K562 (cell line): ENCODE measurements at regions not wholly inside any gene's neighbourhood (a gene's known extent, or its start where the extent isn't known, plus 50 kb on each side); places are given as distances from the start of the nearest gene placed in this dataset.

Source experiments
- ATAC-seq: fragments of 200-7000 bp; cut with Tn5 transposase; 3 replicates; pipeline ENCODE4 v1.9.1; 2020; ENCODE audit warnings: moderate library complexity
- BruUV-seq: library from RNA; stranded (reverse); fragments of 400-500 nt; replicated peaks from 2 replicates; lab custom pipeline; 2021; lab: Mats Ljungman, UMichigan
- CTCF ChIA-PET: fragments of 300-600 bp; formaldehyde crosslinking; extraction: SDS; loops from one replicate; lab custom pipeline; 2021; ENCODE audit warnings: low intra/inter-chr PET ratio; lab: Yijun Ruan, JAX
- POLR2A ChIA-PET: fragments of 300-600, 350-650 bp; sonication (Branson Sonifier 250); formaldehyde crosslinking; extraction: SDS; loops from one replicate; lab custom pipeline; 2021; ENCODE audit warnings: antibody characterized with exemption, inconsistent platforms; lab: Yijun Ruan, JAX
- DNase-seq, 4 experiments: peaks; one replicate each; pipeline versions ENCODE4 v3.0.0 to v3.0.0-alpha.2; 2011 to 2018; ENCODE audit warnings: low spot score in 3 of 4, mixed read lengths in 3 of 4; ENCODE audit errors: extremely low read depth in 1 of 4
- FAIRE-seq: peaks from 2 replicates; lab custom pipeline; 2011; peaks lifted over from hg19 to GRCh38; lab: Jason Lieb, UNC
- H2AFZ ChIP-seq: 2 replicates; pipeline ENCODE4 v1.6.0; 2011; ENCODE audit warnings: low read depth, low read length, control low read depth, inconsistent platforms
- H3K27ac ChIP-seq: fragments of 200-600 bp; 3 replicates; pipeline ENCODE4 v1.8.0; 2011; ENCODE audit warnings: low read depth, mild to moderate bottlenecking, control low read depth, inconsistent platforms, low read length, moderate library complexity, mixed read lengths; ENCODE audit errors: extremely low read depth
- H3K27me3 ChIP-seq, 2 experiments: fragments of 300-600 bp in 1 of 2; 2 replicates in 1 of 2; 3 replicates in 1 of 2; pipeline versions ENCODE4 v1.6.0 to v1.8.0; 2011; ENCODE audit warnings: inconsistent platforms in 2 of 2, low read length in 2 of 2, mild to moderate bottlenecking in 1 of 2, mixed read lengths in 1 of 2, moderate library complexity in 1 of 2; ENCODE audit not compliant: control insufficient read depth in 2 of 2, insufficient read depth in 2 of 2
- H3K36me3 ChIP-seq: fragments of 300-600 bp; 3 replicates; pipeline ENCODE4 v1.8.0; 2011; ENCODE audit warnings: mild to moderate bottlenecking, low read length, inconsistent platforms; ENCODE audit not compliant: control insufficient read depth, insufficient read depth
- H3K4me1 ChIP-seq, 2 experiments: fragments of 200-600 bp in 1 of 2; replicated peaks in 1 of 2; 2 replicates in 1 of 2; 3 replicates in 1 of 2; pipeline versions ENCODE4 v1.5.1 to v1.8.0; 2011; ENCODE audit warnings: inconsistent platforms in 2 of 2, low read length in 2 of 2, mild to moderate bottlenecking in 1 of 2, mixed read lengths in 1 of 2, moderate library complexity in 1 of 2; ENCODE audit not compliant: control insufficient read depth in 2 of 2, insufficient read depth in 2 of 2
- H3K4me2 ChIP-seq: 2 replicates; pipeline ENCODE4 v1.6.1; 2011; ENCODE audit warnings: low read length, control low read depth, inconsistent platforms, mixed read lengths; ENCODE audit not compliant: insufficient read depth
- H3K4me3 ChIP-seq: fragments of 200-600 bp; sonication (generic), shearing (Covaris generic); 2 replicates; pipeline ENCODE4 v1.5.1; 2016; ENCODE audit warnings: control low read depth, inconsistent platforms
- H3K79me2 ChIP-seq: fragments of 200-600 bp; 3 replicates; pipeline ENCODE4 v1.8.0; 2011; ENCODE audit warnings: low read length, inconsistent platforms; ENCODE audit not compliant: control insufficient read depth, insufficient read depth
- H3K9ac ChIP-seq, 2 experiments: 2 replicates each; pipeline versions ENCODE4 v1.6.0 to v1.6.1; 2011; ENCODE audit warnings: low read depth in 2 of 2, low read length in 2 of 2, control low read depth in 1 of 2, inconsistent platforms in 1 of 2, mild to moderate bottlenecking in 1 of 2, mixed read lengths in 1 of 2; ENCODE audit not compliant: insufficient read depth in 1 of 2
- H3K9me1 ChIP-seq: one replicate; pipeline ENCODE4 v1.6.0; 2011; ENCODE audit warnings: inconsistent platforms, mild to moderate bottlenecking, low read length, moderate library complexity; ENCODE audit not compliant: control insufficient read depth, insufficient read depth
- H3K9me3 ChIP-seq: replicated peaks from 2 replicates; pipeline ENCODE4 v1.5.1; 2011; ENCODE audit warnings: low read depth, low read length, inconsistent platforms; ENCODE audit not compliant: control insufficient read depth, insufficient read depth
- H4K20me1 ChIP-seq: replicated peaks from 2 replicates; pipeline ENCODE4 v1.6.1; 2011; ENCODE audit warnings: low read length, inconsistent platforms, mixed read lengths; ENCODE audit not compliant: control insufficient read depth, insufficient read depth
- CEBPB ChIP-seq: fragments of 450-650 bp; IDR thresholded peaks from 2 replicates; pipeline ENCODE4 v1.6.1; 2016; ENCODE audit warnings: missing genetic modification characterization, missing compliant biosample characterization
- ETV1 ChIP-seq: fragments of 450-650 bp; conservative IDR thresholded peaks from 2 replicates; pipeline ENCODE4 v1.6.1; 2016; ENCODE audit warnings: missing genetic modification characterization, control low read depth, low read depth, missing compliant biosample characterization
- HEY1 ChIP-seq: fragments of 250-450 bp; sonication (Bioruptor Pico); IDR thresholded peaks from 2 replicates; pipeline ENCODE4 v1.5.0; 2020; ENCODE audit warnings: mild to moderate bottlenecking, moderate library complexity, borderline replicate concordance
- KAT2B ChIP-seq: IDR thresholded peaks from one replicate; pipeline ENCODE4 v1.6.1; 2012; ENCODE audit warnings: low read depth, mild to moderate bottlenecking, control low read depth, inconsistent platforms, low read length, moderate library complexity
- KAT7 ChIP-seq: sonication (generic); formaldehyde crosslinking; IDR thresholded peaks from 2 replicates; pipeline ENCODE4 v1.8.0; 2022; ENCODE audit warnings: missing genetic modification reagents, mild to moderate bottlenecking, borderline replicate concordance
- THRB ChIP-seq: fragments of 450-650 bp; formaldehyde crosslinking; conservative IDR thresholded peaks from 2 replicates; pipeline ENCODE4 v1.4.0; 2022; ENCODE audit warnings: mild to moderate bottlenecking, missing genetic modification characterization
- ZNF224 ChIP-seq: sonication (generic); formaldehyde crosslinking; IDR thresholded peaks from 2 replicates; pipeline ENCODE4 v1.8.0; 2022; ENCODE audit warnings: mild to moderate bottlenecking, missing genetic modification reagents
- ZNF778 ChIP-seq: fragments of 450-650 bp; formaldehyde crosslinking; IDR thresholded peaks from 2 replicates; pipeline ENCODE4 v1.4.0; 2020; ENCODE audit warnings: mild to moderate bottlenecking, moderate library complexity
- WGBS: fragments of 100-300 bp; shearing (Covaris generic); methylation state at CpG from one replicate; pipeline ENCODE4 v1.1.6; 2016; ENCODE audit warnings: low coverage, mixed read lengths; ENCODE audit not compliant: insufficient coverage; ENCODE audit errors: missing lambda C conversion rate; 5-methylcytosine and 5-hydroxymethylcytosine counted together
- in situ Hi-C: fragments of 300-500 bp; cut with MboI; formaldehyde crosslinking; loops from 4 replicates; pipeline ENCODE4 v1.15.0; 2018; ENCODE audit warnings: inconsistent platforms, mixed read lengths
- intact Hi-C: fragments of 100-400 bp; cut with micrococcal nuclease; formaldehyde crosslinking; loops from 2 replicates; pipeline ENCODE4 v1.14.2; 2022

GRCh38 chr7:68601826-68602225 lies 996.4 kb upstream of the AUTS2 start:
- in situ Hi-C loops: no loop called here
- 2% methylated on average over 4 of the region's 4 CpGs for WGBS
- H3K4me2 ChIP-seq: no peak overlapping the region
- POLR2A ChIA-PET: no interaction called here
- BruUV-seq: no TSS peak
- no peak overlapping the region for H3K9ac ChIP-seq
- H3K36me3 ChIP-seq: no peaks in the 10 kb centered on the region
- no peak overlapping the region for H2AFZ ChIP-seq
- no peaks in the 10 kb centered on the region for H4K20me1 ChIP-seq
- CTCF ChIA-PET: no interaction called here
- no peaks in the 10 kb centered on the region for H3K9me1 ChIP-seq
- H3K4me3 ChIP-seq: no peak overlapping the region
- no peak for TF ChIP-seq KAT2B
- no peak for TF ChIP-seq KAT7 (CRISPR knock-in tag)
- no peak for TF ChIP-seq CEBPB (tag)
- TF ChIP-seq THRB: no peak
- no peak for TF ChIP-seq HEY1 (CRISPR knock-in tag)
- TF ChIP-seq ETV1 (tag): no peak
- no peak for TF ChIP-seq ZNF224
- no peak for TF ChIP-seq ZNF778
- FAIRE-seq (no peak), ATAC-seq (no peak), DNase-seq (no peak)
- no peaks in the 10 kb centered on the region for H3K79me2 ChIP-seq
- intact Hi-C loops: no loop called here
- H3K27me3 ChIP-seq: no peaks in the 10 kb centered on the region
- no peaks in the 10 kb centered on the region for H3K4me1 ChIP-seq
- H3K27ac ChIP-seq: no peak overlapping the region
- H3K9me3 ChIP-seq: no peaks in the 10 kb centered on the region
